Activated B cell treated with CpG ODN at 0.5 μM for 24 hours (primary cell): ENCODE measurements at regions not wholly inside any gene's neighbourhood (a gene's known extent, or its start where the extent isn't known, plus 50 kb on each side); places are given as distances from the start of the nearest gene placed in this dataset.

Experiments used
- ATAC-seq: fragments of 200-7000 bp; cut with Tn5 transposase; one replicate; pipeline ENCODE4 v1.10.0; 2021; ENCODE audit warnings: low read depth, mild to moderate bottlenecking, moderate library complexity
- CTCF ChIA-PET: fragments of 350-600 bp; sonication (Branson Sonifier 250); formaldehyde crosslinking; loops from one replicate; lab custom pipeline; 2021; ENCODE audit warnings: antibody characterized with exemption; lab: Charles Lee
- POLR2A ChIA-PET: fragments of 350-600 bp; sonication (Branson Sonifier 250); formaldehyde crosslinking; loops from one replicate; lab custom pipeline; 2021; ENCODE audit warnings: antibody characterized with exemption; lab: Charles Lee
- DNase-seq: peaks from one replicate; pipeline ENCODE4 v3.0.0; 2022
- H3K27ac Mint-ChIP-seq: one replicate; pipeline ENCODE4 v1.8.0; 2020; ENCODE audit warnings: mixed read lengths
- H3K27me3 Mint-ChIP-seq: one replicate; pipeline ENCODE4 v1.8.0; 2021; ENCODE audit warnings: mixed read lengths
- H3K36me3 Mint-ChIP-seq: one replicate; pipeline ENCODE4 v1.8.0; 2021; ENCODE audit warnings: low read depth, mixed read lengths
- H3K4me1 Mint-ChIP-seq: one replicate; pipeline ENCODE4 v1.8.0; 2021; ENCODE audit warnings: mixed read lengths
- H3K4me3 Mint-ChIP-seq: one replicate; pipeline ENCODE4 v1.8.0; 2020; ENCODE audit warnings: mild to moderate bottlenecking, mixed read lengths
- H3K9me3 Mint-ChIP-seq: one replicate; pipeline ENCODE4 v1.8.0; 2020; ENCODE audit warnings: mixed read lengths
- CTCF ChIP-seq: fragments of 200-600 bp; IDR thresholded peaks from one replicate; pipeline ENCODE4 v1.8.0; 2022; ENCODE audit warnings: antibody characterized with exemption, mild to moderate bottlenecking
- intact Hi-C: fragments of 100-400 bp; cut with micrococcal nuclease; formaldehyde crosslinking; loops from one replicate; pipeline ENCODE4 v1.15.1; 2024

DNA sequence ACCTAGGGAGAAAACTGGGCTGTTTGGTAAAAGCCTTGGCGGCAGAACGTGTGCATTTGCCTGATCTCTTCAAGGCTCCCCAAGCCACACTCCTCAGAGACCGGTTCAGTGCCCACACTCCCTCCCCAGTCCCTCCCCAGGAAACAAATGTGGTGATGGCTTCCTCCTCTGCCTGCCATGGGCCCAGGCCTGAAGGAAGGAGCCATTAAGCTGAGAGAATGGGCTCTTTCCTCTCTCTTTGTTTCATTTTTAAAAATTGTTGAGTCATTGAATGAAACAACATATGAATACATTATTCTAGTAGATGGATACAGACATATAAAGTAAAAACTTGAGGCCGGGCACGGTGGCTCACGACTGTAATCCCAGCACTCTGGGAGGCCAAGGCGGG, 50.6 kb upstream of the YWHAQ start:
- DNase-seq (no peak), ATAC-seq (no peak)
- H3K9me3 Mint-ChIP-seq: no peaks in the 10 kb centered on the region
- CTCF ChIA-PET: no interaction called here
- H3K4me1 Mint-ChIP-seq: peaks cover 4% of the 10 kb centered on the region
- POLR2A ChIA-PET: no interaction called here
- TF ChIP-seq CTCF: no peak
- H3K36me3 Mint-ChIP-seq: no peaks in the 10 kb centered on the region
- no peak overlapping the region for H3K27ac Mint-ChIP-seq
- H3K4me3 Mint-ChIP-seq: no peak overlapping the region
- H3K27me3 Mint-ChIP-seq: no peaks in the 10 kb centered on the region
- intact Hi-C loops: no loop called here

DNA sequence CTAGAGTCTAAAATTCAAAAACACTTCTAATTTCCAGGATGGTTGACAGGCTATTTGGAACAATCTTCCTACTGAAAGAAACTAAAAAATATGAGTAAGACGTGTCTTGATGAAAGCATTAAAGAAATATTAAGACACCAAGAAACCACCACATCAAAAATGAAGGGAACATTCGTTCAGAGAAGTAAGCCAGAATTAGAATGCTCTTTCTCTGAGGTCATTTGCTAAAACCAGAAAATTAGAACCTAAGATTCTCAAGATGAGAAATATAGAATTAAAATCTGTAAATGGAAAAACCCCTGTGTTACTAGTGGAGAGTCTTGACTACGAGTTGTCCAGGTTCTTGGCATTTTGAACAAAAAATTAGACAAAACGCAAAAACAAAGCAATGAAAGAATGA, 54.8 kb upstream of the YWHAQ start:
- Mint-ChIP-seq H3K9me3 (no peaks in the 10 kb centered on the region), H3K27me3 (no peaks in the 10 kb centered on the region), H3K4me3 (no peak overlapping the region), H3K27ac (no peak overlapping the region), H3K36me3 (no peaks in the 10 kb centered on the region), H3K4me1 (peaks cover 12% of the 10 kb centered on the region)
- intact Hi-C loops: no loop called here
- DNase-seq (no peak), ATAC-seq (no peak)
- POLR2A ChIA-PET: no interaction called here
- CTCF ChIA-PET: no interaction called here
- TF ChIP-seq CTCF: no peak

DNA sequence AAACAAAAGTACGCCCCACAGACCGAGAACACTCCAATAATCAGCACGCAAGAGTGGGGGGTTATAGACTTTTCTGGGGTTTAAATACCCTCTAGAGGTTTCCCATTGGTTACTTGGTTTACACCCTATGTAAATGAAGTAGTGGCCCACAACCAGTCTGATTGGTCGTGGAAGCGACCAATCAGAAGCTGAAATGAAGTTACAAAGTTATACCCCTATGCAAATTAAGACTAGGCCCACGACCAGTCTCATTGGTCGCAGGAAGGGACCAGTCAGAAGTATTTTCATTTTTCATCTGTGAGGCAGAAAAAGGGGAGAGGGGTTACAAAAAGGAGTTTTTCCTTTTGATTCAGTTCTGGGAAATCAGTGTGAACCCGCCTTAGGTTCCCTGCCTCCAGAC, 55.3 kb upstream of the YWHAQ start:
- no peak overlapping the region for H3K27ac Mint-ChIP-seq
- ChIA-PET POLR2A (no interaction called here), CTCF (no interaction called here)
- intact Hi-C loops: no loop called here
- H3K36me3 Mint-ChIP-seq: no peaks in the 10 kb centered on the region
- H3K4me3 Mint-ChIP-seq: no peak overlapping the region
- peaks cover 12% of the 10 kb centered on the region for H3K4me1 Mint-ChIP-seq
- no peak for TF ChIP-seq CTCF
- H3K27me3 Mint-ChIP-seq: no peaks in the 10 kb centered on the region
- DNase-seq (no peak), ATAC-seq (no peak)
- no peaks in the 10 kb centered on the region for H3K9me3 Mint-ChIP-seq

DNA sequence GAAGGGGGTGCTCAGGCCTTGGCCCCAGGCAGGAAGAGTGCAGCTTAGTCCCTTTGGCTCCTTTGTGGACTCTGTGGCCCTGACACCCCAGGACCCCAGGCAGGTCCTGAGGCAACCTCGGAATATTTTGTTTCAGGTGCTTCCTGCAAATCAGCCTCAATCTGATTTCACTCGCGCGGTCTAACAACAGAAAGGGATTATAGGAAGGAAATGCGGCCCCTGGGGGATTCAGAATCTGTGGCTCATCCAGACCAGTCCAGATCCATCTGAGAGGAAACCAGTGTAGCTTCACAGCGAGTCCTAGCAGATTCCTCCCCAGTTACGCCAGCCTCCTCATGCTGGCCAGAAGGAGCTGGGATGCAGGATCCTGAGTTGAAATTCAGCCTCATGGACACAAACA, 59.5 kb upstream of the YWHAQ start:
- ATAC-seq (peak; percentile 21), DNase-seq (no peak)
- Mint-ChIP-seq H3K36me3 (no peaks in the 10 kb centered on the region), H3K9me3 (no peaks in the 10 kb centered on the region), H3K27ac (no peak overlapping the region), H3K27me3 (no peaks in the 10 kb centered on the region), H3K4me3 (no peak overlapping the region), H3K4me1 (peaks cover 8% of the 10 kb centered on the region)
- ChIA-PET CTCF (no interaction called here), POLR2A (no interaction called here)
- intact Hi-C loops: no loop called here
- TF ChIP-seq CTCF: no peak

DNA sequence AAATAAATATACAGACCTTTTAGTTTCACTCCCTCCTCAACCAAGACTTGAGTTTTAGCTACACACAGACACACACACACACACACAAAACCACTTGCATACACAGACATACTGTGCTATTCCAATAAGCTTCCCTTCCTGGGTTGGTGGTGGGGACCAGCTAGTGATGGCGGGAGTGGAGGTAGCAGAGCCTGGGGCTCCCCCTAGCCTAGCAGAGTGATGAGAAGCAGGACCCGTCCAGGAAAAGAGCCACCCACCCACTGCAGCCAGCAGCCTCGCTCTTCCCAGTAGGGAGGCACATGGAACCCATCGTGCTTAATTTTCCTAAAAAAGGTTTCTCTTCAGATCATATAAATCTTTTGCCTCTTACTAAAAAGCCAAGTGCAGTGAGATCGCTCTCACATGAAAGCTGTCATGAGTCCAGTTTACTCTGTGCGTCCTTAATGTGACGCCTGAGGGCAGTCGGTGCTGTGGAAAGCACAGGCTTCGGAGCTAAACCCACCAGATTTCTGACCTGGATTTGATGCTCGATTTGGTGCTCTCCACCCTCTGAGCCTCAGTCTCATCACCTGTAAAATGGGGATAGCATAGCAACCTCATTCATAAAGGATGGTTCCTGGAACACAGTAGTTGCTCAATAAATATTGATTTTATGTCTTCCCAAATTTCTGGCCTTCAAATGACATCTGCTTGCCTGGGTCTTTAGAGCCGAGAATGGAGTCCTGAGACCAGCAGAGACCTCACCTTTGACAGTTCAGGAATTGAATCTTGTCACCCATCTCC, 60.1 kb upstream of the YWHAQ start:
- no peaks in the 10 kb centered on the region for H3K27me3 Mint-ChIP-seq
- intact Hi-C loops: no loop called here
- DNase-seq: no peak
- TF ChIP-seq CTCF: no peak
- no peaks in the 10 kb centered on the region for H3K9me3 Mint-ChIP-seq
- no peak for ATAC-seq
- H3K36me3 Mint-ChIP-seq: no peaks in the 10 kb centered on the region
- peaks cover 8% of the 10 kb centered on the region for H3K4me1 Mint-ChIP-seq
- ChIA-PET POLR2A (interaction anchor here (0.6 kb wide), 1 partner anchor 62 kb away, joined by 4 read pairs; no protein-coding TSS in a partner anchor), CTCF (no interaction called here)
- no peak overlapping the region for H3K27ac Mint-ChIP-seq
- H3K4me3 Mint-ChIP-seq: no peak overlapping the region
